ENCODE measurements at regions not wholly inside any gene's neighbourhood (a gene's known extent, or its start where the extent isn't known, plus 50 kb on each side); places are given as distances from the start of the nearest gene placed in this dataset.

DNA sequence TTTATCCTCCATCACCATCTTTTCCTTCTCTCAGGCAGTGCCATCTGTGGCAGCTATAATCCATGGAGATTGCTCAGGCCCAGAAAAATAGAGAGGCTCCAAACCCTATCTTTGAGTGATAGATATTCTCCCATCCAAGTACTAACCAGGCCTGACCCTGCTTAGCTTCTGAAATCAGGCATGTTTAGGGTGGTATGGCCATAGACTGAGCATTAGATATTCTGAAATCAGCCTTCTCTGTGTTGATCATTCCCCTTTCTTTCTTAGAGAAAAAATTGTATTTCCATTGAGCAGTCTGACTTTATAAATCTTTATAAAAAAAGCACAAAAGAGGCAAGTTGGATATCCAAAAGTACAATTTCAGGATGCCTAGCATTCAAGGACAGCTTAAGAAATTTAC, 131.5 kb upstream of the ACVR2A start:
- TF ChIP-seq, protein P1, sequence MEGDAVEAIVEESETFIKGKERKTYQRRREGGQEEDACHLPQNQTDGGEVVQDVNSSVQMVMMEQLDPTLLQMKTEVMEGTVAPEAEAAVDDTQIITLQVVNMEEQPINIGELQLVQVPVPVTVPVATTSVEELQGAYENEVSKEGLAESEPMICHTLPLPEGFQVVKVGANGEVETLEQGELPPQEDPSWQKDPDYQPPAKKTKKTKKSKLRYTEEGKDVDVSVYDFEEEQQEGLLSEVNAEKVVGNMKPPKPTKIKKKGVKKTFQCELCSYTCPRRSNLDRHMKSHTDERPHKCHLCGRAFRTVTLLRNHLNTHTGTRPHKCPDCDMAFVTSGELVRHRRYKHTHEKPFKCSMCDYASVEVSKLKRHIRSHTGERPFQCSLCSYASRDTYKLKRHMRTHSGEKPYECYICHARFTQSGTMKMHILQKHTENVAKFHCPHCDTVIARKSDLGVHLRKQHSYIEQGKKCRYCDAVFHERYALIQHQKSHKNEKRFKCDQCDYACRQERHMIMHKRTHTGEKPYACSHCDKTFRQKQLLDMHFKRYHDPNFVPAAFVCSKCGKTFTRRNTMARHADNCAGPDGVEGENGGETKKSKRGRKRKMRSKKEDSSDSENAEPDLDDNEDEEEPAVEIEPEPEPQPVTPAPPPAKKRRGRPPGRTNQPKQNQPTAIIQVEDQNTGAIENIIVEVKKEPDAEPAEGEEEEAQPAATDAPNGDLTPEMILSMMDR (IDR thresholded peaks at IDR 0.05) = no peak
- ATAC-seq (ENCODE audit: low FRiP score) = no peak
- DNase-seq (ENCODE audit: low spot score) = no peak

DNA sequence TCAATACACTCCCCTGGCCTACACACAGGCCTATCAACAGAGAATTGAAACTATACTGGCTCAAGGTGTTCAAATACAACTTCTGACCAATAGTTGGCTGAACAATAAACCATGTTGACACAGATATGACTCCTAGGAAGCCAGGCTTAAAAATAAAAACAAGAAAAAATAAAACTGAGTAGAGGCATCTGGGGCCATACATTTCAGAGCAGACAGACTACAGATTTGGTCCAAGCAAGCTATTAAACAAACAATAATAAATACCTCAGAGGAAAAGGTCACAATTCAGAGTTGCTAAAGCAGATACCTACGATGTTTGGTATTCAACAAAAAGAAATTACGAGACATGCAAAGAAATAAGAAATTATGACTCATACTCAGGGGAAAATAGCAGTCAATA, 132.8 kb upstream of the ACVR2A start:
- TF ChIP-seq, protein P1 (IDR thresholded peaks at IDR 0.05) = no peak
- ATAC-seq (ENCODE audit: low FRiP score) = no peak

DNA sequence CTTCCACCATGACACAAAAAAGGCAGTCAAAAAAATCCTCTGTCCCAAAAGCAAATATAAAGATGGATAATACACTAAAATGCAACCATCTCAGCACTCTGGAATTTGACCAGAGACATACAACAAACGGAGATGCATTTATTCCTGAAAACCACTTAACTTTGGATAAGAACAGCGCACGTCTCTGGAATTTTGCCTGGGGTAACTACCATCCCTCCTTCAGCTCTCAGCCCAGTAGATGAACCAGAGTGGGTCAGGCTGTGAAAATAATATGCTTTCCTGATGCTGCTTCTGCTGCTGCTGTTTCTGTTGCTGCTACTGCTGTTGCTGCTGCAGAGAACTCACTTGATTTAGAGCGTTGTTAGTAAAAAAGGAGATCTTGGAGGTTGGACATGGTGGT, 133.8 kb upstream of the ACVR2A start:
- no peak for ATAC-seq (ENCODE audit: low FRiP score)
- no peak for DNase-seq (ENCODE audit: low spot score)
- TF ChIP-seq, protein P1 (IDR thresholded peaks at IDR 0.05) = no peak

More for the DNA sequence above, 132.8 kb upstream of the ACVR2A start:
- no peak for DNase-seq (ENCODE audit: low spot score)

DNA sequence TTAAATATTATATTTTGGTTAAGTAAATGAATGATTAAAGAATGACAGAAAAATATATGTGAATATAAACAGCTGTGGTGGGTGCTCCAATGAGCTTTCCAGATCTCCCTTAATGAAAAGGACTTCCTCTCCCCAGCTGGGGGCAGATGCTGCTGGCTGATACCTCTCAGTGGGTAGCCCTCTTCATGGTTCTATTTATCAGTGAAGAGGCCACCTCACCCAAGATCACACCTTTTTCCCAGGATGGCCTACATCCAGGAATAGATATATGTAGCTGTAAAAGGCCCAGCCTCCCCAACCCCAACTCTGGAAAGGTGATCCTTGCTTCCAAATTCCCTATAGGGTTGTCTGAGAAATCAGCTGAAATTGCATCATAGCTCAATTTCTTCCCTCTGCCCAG, 135.2 kb upstream of the ACVR2A start:
- no peak for ATAC-seq (ENCODE audit: low FRiP score)
- TF ChIP-seq, protein P1 (IDR thresholded peaks at IDR 0.05) = no peak
- DNase-seq (ENCODE audit: low spot score) = no peak

DNA sequence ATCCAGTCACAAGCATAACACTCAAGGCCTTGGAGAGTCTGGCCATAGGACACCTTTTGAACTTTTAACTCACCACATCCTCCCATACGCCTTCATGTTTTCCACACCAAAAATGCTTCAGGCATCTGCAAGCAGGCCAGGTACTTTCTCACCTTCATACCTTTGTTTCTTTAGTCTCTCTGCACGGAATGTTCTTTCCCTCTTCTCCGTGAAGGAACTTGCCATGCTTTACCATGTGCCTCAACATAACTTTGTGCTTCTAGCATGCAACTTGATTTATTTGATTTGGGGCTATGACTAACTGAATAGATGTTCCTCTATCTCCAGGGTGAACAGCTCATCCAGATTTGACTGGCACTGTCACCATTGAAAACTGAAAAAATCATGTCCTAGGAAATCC, 141.7 kb upstream of the ACVR2A start:
- ATAC-seq (ENCODE audit: low FRiP score) (no peak), DNase-seq (ENCODE audit: low spot score) (no peak)
- TF ChIP-seq, protein P1 (IDR thresholded peaks at IDR 0.05) = no peak

DNA sequence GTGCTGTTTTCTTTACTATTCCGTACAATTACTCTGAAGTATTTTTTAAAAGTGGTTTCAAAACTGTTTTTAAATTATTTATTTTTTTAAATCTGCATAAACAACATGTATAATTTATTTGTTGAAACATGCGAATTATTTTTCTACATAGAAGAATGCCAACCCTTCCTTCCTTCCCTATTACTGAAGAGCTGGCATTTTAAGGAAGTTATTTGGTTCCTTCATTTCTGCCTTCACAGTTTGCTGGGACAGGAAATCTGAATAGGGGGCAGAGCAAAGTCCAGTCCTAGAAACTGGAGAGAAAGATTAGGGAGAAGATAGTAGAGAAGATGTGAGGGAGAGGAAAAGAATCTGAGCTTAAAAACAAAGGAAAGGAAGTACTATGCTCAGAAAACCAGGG, 146.7 kb upstream of the ACVR2A start:
- ATAC-seq (ENCODE audit: low FRiP score) (no peak), DNase-seq (ENCODE audit: low spot score) (no peak)
- TF ChIP-seq, protein P1 (IDR thresholded peaks at IDR 0.05) = no peak

DNA sequence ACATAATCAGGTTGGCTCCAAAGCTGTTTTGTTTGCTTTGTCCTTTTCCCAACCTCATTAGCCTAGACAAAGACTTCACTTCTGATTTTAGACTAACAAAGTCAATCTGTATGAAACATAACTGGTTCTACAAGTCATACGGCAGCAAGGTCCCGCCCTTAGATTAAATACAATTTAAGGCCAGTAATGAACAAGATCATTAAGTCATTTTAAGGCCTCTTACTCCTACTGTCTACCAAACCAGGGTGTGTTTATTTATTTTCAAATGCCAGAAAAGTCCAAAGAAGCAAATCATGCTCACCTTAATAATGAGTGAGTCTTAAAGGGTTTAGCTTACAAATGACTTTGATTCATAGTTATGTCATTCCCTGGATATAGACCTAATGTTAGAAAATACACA, 148.4 kb upstream of the ACVR2A start:
- ATAC-seq (ENCODE audit: low FRiP score) (no peak), DNase-seq (ENCODE audit: low spot score) (no peak)
- TF ChIP-seq, protein P1 (IDR thresholded peaks at IDR 0.05) = no peak

Measured in omental fat pad (tissue), 3 donors.